GM12878 (cell line): ENCODE measurements at regions not wholly inside any gene's neighbourhood (a gene's known extent, or its start where the extent isn't known, plus 50 kb on each side); places are given as distances from the start of the nearest gene placed in this dataset.

Experiments used
- CREM ChIP-seq: IDR thresholded peaks from 2 replicates; pipeline ENCODE4 v1.6.1; 2014; ENCODE audit warnings: antibody characterized with exemption, low read depth
- CTCF ChIP-seq, 3 experiments: IDR thresholded peaks in 2 of 3; conservative IDR thresholded peaks in 1 of 3; 2 replicates each; pipeline ENCODE4 v1.5.1; 2011; ENCODE audit warnings: low read depth in 3 of 3, low read length in 3 of 3, mild to moderate bottlenecking in 3 of 3, control low read depth in 2 of 3, moderate library complexity in 2 of 3, inconsistent platforms in 1 of 3, mixed read lengths in 1 of 3; ENCODE audit not compliant: control insufficient read depth in 2 of 3, insufficient read depth in 1 of 3; ENCODE audit errors: extremely low read depth in 1 of 3
- HCFC1 ChIP-seq: fragments of 150-350 bp; IDR thresholded peaks from 2 replicates; pipeline ENCODE4 v1.6.1; 2014; ENCODE audit warnings: low read length
- NR2C2 ChIP-seq: IDR thresholded peaks from 2 replicates; pipeline ENCODE4 v1.6.1; 2011; ENCODE audit warnings: borderline replicate concordance, low read depth; ENCODE audit not compliant: control insufficient read depth, insufficient read length
- NRF1 ChIP-seq: conservative IDR thresholded peaks from 2 replicates; pipeline ENCODE4 v1.6.1; 2011; ENCODE audit warnings: mild to moderate bottlenecking, low read depth, low read length, improper control_type of control experiment
- TCF12 ChIP-seq: IDR thresholded peaks from 2 replicates; pipeline ENCODE4 v1.6.1; 2011; ENCODE audit warnings: low read depth, mild to moderate bottlenecking, low read length

- TF ChIP-seq CTCF (IDR thresholded peaks at IDR 0.05 in 2 of 3, conservative IDR thresholded peaks at IDR 0.05 in 1 of 3; ENCODE audit: control insufficient read depth in 2 of 3, extremely low read depth in 1 of 3, insufficient read depth in 1 of 3, low read depth in 3 of 3, low read length in 3 of 3), result no peak
- no peak for TF ChIP-seq CREM
- no peak for TF ChIP-seq HCFC1
- TF ChIP-seq TCF12, result no peak
- TF ChIP-seq NRF1, result no peak
- TF ChIP-seq NR2C2, result no peak
These were observed 118.7 kb downstream of the HFE start for GRCh38 chr6:26205625-26206574.
